Lower lobe of right lung (tissue), 2 donors: ENCODE measurements at regions not wholly inside any gene's neighbourhood (a gene's known extent, or its start where the extent isn't known, plus 50 kb on each side); places are given as distances from the start of the nearest gene placed in this dataset.

Experiments
- ATAC-seq, 2 donors: fragments of 200-7000 bp; cut with Tn5 transposase; one replicate each; pipeline ENCODE4 v1.9.1; 2020 to 2022; ENCODE audit warnings: mild to moderate bottlenecking in 2 of 2, moderate library complexity in 2 of 2
- DNase-seq: peaks from one replicate; pipeline ENCODE4 v3.0.0-alpha.2; 2020
- H3K27ac ChIP-seq: fragments of 200-600 bp; one replicate; pipeline ENCODE4 v1.8.0; 2022
- H3K27me3 ChIP-seq: fragments of 200-600 bp; one replicate; pipeline ENCODE4 v1.8.0; 2022; ENCODE audit warnings: low read depth
- H3K36me3 ChIP-seq: fragments of 200-600 bp; one replicate; pipeline ENCODE4 v1.8.0; 2022; ENCODE audit warnings: mild to moderate bottlenecking
- H3K4me1 ChIP-seq: fragments of 200-600 bp; one replicate; pipeline ENCODE4 v1.8.0; 2022
- H3K4me3 ChIP-seq: fragments of 200-600 bp; one replicate; pipeline ENCODE4 v1.8.0; 2022; ENCODE audit warnings: mild to moderate bottlenecking
- H3K9me3 ChIP-seq: fragments of 200-600 bp; one replicate; pipeline ENCODE4 v1.8.0; 2022
- intact Hi-C: fragments of 100-400 bp; cut with DNase I; formaldehyde crosslinking; loops from one replicate; pipeline ENCODE4 v1.11.0; 2022
- TF ChIP-seq, protein P1 (sequence below): fragments of 200-600 bp; IDR thresholded peaks from one replicate; pipeline ENCODE4 v1.8.0; 2022; ENCODE audit warnings: antibody characterized with exemption, mild to moderate bottlenecking
- donor health status: DM: no; HTN: yes; CAD: no; lungs with severe emphysema.

- H3K27ac ChIP-seq: no peak overlapping the region
- DNase-seq (no peak), ATAC-seq (no peak)
- TF ChIP-seq, protein P1, sequence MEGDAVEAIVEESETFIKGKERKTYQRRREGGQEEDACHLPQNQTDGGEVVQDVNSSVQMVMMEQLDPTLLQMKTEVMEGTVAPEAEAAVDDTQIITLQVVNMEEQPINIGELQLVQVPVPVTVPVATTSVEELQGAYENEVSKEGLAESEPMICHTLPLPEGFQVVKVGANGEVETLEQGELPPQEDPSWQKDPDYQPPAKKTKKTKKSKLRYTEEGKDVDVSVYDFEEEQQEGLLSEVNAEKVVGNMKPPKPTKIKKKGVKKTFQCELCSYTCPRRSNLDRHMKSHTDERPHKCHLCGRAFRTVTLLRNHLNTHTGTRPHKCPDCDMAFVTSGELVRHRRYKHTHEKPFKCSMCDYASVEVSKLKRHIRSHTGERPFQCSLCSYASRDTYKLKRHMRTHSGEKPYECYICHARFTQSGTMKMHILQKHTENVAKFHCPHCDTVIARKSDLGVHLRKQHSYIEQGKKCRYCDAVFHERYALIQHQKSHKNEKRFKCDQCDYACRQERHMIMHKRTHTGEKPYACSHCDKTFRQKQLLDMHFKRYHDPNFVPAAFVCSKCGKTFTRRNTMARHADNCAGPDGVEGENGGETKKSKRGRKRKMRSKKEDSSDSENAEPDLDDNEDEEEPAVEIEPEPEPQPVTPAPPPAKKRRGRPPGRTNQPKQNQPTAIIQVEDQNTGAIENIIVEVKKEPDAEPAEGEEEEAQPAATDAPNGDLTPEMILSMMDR: no peak
- no peaks in the 10 kb centered on the region for H3K27me3 ChIP-seq
- H3K4me1 ChIP-seq: no peaks in the 10 kb centered on the region
- no peak overlapping the region for H3K4me3 ChIP-seq
- H3K36me3 ChIP-seq: no peaks in the 10 kb centered on the region
- H3K9me3 ChIP-seq: no peaks in the 10 kb centered on the region
- intact Hi-C loops: no loop called here
These were observed 1325.2 kb upstream of the PRR20A start for GRCh38 chr13:55815458-55816033.

- intact Hi-C loops: no loop called here
- DNase-seq (no peak), ATAC-seq (no peak)
- Histone ChIP-seq H3K27ac (no peak overlapping the region), H3K36me3 (no peaks in the 10 kb centered on the region), H3K9me3 (no peaks in the 10 kb centered on the region), H3K27me3 (no peaks in the 10 kb centered on the region), H3K4me1 (no peaks in the 10 kb centered on the region), H3K4me3 (no peak overlapping the region)
- TF ChIP-seq, protein P1: no peak
These were observed 1323.6 kb upstream of the PRR20A start for GRCh38 chr13:55816976-55817601.

GRCh38 chr13:55820817-55821216 is 1319.9 kb upstream of the PRR20A start:
- Histone ChIP-seq H3K27me3 (no peaks in the 10 kb centered on the region), H3K4me1 (no peaks in the 10 kb centered on the region), H3K27ac (no peak overlapping the region), H3K36me3 (no peaks in the 10 kb centered on the region), H3K9me3 (no peaks in the 10 kb centered on the region), H3K4me3 (no peak overlapping the region)
- ATAC-seq (no peak), DNase-seq (no peak)
- intact Hi-C loops: no loop called here
- TF ChIP-seq, protein P1: no peak

DNA sequence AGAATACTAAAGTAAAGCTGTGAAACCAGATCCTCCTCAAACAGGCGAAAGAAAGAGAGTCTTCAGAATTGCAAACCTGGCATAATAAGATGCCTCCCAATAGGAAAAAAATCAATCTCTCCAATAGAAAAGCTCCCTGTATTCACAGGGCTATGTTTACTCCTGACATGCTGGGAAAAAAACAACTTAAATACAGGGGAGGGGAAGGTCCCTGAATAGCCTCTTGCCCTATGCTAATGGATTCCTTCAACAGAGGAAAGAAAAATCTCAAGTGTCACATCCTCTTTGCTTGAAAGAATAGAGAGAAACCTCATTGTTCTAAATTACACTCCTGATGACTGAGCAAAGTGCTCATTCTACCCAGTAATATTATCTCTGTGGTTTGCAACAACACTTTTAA is 1271.1 kb upstream of the PRR20A start:
- Histone ChIP-seq H3K4me3 (no peak overlapping the region), H3K27ac (no peak overlapping the region), H3K27me3 (no peaks in the 10 kb centered on the region), H3K4me1 (no peaks in the 10 kb centered on the region), H3K36me3 (no peaks in the 10 kb centered on the region), H3K9me3 (peaks cover 12% of the 10 kb centered on the region)
- TF ChIP-seq, protein P1: no peak
- ATAC-seq (no peak), DNase-seq (no peak)
- intact Hi-C loops: no loop called here

DNA sequence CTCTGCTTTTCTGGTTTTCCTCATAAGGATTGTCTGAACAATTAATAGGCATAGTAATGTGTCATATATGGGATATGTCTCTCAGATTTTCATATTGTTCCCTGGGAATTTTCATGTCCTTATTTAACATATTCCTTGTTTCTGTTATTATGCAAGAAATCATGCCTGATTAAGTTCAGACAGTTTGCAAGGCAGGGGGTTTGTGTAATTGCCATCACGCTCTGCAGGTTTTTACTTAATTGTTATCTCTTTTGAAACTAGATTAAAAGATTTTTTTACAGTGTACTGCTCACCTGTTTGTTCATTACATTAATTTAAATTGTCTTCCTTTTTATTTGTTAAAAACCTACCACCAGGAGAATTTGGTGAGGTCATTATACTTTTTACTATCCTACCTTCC is 1253.2 kb upstream of the PRR20A start:
- H3K4me3 ChIP-seq: no peak overlapping the region
- ATAC-seq (no peak), DNase-seq (no peak)
- no peaks in the 10 kb centered on the region for H3K9me3 ChIP-seq
- H3K36me3 ChIP-seq: no peaks in the 10 kb centered on the region
- H3K4me1 ChIP-seq: no peaks in the 10 kb centered on the region
- TF ChIP-seq, protein P1: no peak
- H3K27me3 ChIP-seq: no peaks in the 10 kb centered on the region
- no peak overlapping the region for H3K27ac ChIP-seq
- intact Hi-C loops: no loop called here
